ENCODE measurements at regions not wholly inside any gene's neighbourhood (a gene's known extent, or its start where the extent isn't known, plus 50 kb on each side); places are given as distances from the start of the nearest gene placed in this dataset.

DNA sequence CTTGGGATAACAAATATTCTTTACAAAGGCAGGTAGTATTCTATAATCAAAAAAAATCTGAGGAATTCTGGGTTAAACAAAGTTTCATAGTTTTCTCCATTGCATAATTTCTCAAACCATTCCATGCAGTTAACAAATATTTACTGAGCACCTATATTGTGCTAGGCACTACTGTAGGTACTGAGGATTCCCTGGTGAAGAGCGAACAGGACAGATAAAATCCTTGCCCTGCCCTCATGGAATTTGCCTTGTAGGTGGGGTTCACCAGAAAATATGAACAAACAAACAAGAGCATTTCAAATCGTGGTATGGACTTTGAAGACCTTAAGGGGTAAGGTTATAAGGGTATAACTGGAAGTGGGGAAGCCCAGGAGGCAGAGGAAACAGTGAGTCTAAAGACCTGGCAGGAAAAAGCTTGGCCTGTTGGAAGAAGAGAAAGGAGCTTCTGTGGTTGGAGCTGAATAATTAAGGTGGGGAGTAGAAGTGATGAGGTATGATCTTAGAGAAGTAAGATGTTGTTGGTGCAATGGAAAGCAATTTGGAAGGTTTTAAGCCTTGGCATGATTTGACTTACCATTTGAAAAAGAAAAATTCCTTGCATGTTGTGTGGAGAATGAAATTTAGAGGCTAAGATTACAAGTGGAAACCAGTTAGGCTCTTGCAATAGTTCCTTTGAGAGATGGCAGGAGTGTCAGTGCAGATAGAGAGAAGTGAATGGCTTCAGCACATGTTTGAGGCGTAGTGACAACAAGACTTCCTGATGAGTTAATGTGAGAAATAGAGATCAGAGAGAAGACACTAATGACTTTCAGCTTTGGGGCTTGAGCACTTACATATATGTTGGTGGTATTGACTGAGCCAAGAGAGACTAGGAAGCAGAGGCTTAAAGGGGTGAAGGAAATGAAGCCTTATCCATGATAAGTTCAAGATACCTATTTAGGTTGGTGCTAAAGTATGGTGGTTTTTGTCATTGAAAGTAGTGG is 55.7 kb upstream of the PICALM start:
- Histone ChIP-seq H4K20me1 (ENCODE audit: insufficient read depth) (no peaks in the 10 kb centered on the region), H3F3A (ENCODE audit: insufficient read depth) (no peaks in the 10 kb centered on the region), H3K9me3 (ENCODE audit: low read depth) (no peaks in the 10 kb centered on the region), H3K9me2 (ENCODE audit: insufficient read depth) (no peaks in the 10 kb centered on the region), H3K36me3 (ENCODE audit: low read depth) (no peaks in the 10 kb centered on the region), H2AFZ (no peak overlapping the region; the same call in 1 of the 2 replicates), H3K27ac (no peak overlapping the region), H3K9ac (no peak overlapping the region), H3K4me2 (ENCODE audit: unreplicated experiment) (no peak overlapping the region), H3K27me3 (replicated peaks; ENCODE audit: insufficient read depth) (no peaks in the 10 kb centered on the region), H3K79me2 (ENCODE audit: insufficient read depth) (no peaks in the 10 kb centered on the region), H3K4me1 (ENCODE audit: insufficient read depth) (no peaks in the 10 kb centered on the region), H3K4me3 (no peak overlapping the region)
- WGBS, 2 experiments (ENCODE audit: low coverage in 1 of 2, low lambda C conversion rate in 2 of 2, missing lambda C conversion rate in 2 of 2), result 77 to 87% methylated on average over 3 of the region's 3 CpGs
- DNase-seq, result no peak
- no peak for TF ChIP-seq EZH2phosphoT487 (IDR thresholded peaks at IDR 0.05; ENCODE audit: insufficient read depth, low read depth)
- TF ChIP-seq EZH2 (IDR thresholded peaks at IDR 0.05; ENCODE audit: insufficient read depth, poor library complexity, severe bottlenecking), result no peak
- in situ Hi-C loops (cut with MboI), result no loop called here

DNA sequence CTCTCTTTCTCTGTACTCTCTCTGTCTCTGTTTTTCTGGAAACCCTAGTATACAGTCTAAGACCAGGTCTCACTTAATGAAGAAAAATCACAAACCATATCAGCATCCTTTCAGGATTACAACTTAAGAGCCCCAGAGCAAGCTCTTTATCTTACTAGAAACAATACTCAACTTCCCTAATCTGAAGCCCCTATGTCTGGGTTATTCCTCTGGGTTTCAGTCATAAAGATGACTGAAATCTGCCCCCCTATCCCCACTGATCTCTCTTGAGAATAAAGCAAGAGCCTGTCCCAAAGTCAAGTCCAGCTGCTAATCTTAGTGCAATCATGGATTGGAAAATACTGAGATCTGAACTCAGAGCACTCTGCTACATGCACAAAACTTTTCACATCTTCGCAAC is 53.9 kb upstream of the PICALM start:
- DNase-seq, result no peak
- no peak overlapping the region for H3K9ac ChIP-seq
- peaks cover 4% of the 10 kb centered on the region for H3K4me1 ChIP-seq (ENCODE audit: insufficient read depth)
- no peak overlapping the region for H3K27ac ChIP-seq
- no peaks in the 10 kb centered on the region for H3K79me2 ChIP-seq (ENCODE audit: insufficient read depth)
- H3K4me2 ChIP-seq (ENCODE audit: unreplicated experiment), result no peak overlapping the region
- H3F3A ChIP-seq (ENCODE audit: insufficient read depth), result no peaks in the 10 kb centered on the region
- no peak overlapping the region for H3K4me3 ChIP-seq
- no peak overlapping the region for H2AFZ ChIP-seq
- 100% methylated on average over 1 of the region's 1 CpG for WGBS, 2 experiments (ENCODE audit: low coverage in 1 of 2, low lambda C conversion rate in 2 of 2, missing lambda C conversion rate in 2 of 2)
- in situ Hi-C loops (cut with MboI), result no loop called here
- no peaks in the 10 kb centered on the region for H4K20me1 ChIP-seq (ENCODE audit: insufficient read depth)
- no peaks in the 10 kb centered on the region for H3K27me3 ChIP-seq (replicated peaks; ENCODE audit: insufficient read depth)
- no peak for TF ChIP-seq EZH2 (IDR thresholded peaks at IDR 0.05; ENCODE audit: insufficient read depth, poor library complexity, severe bottlenecking)
- no peak for TF ChIP-seq EZH2phosphoT487 (IDR thresholded peaks at IDR 0.05; ENCODE audit: insufficient read depth, low read depth)
- no peaks in the 10 kb centered on the region for H3K9me2 ChIP-seq (ENCODE audit: insufficient read depth)
- no peaks in the 10 kb centered on the region for H3K9me3 ChIP-seq (ENCODE audit: low read depth)
- H3K36me3 ChIP-seq (ENCODE audit: low read depth), result no peaks in the 10 kb centered on the region

DNA sequence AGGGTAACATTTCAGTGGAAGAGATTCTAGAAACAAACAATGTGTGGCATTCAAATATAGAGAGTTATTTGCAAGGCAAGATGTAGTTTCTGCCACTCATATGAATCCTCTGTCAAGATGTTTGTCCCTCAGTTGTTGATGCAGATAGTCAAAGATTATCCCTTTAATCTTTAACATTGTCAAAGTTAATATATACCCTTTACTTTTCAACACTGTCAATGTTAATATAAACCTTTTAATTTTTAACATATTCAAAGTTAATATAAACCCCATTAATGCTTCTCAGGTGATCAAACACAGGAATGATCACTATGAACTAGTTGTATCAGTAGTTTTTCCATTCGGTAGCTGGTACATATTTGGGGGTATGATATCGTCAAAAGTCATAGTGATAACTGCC is 51.9 kb upstream of the PICALM start:
- no peaks in the 10 kb centered on the region for H3K36me3 ChIP-seq (ENCODE audit: low read depth)
- no peaks in the 10 kb centered on the region for H4K20me1 ChIP-seq (ENCODE audit: insufficient read depth)
- 90 to 96% methylated on average over 2 of the region's 2 CpGs for WGBS, 2 experiments (ENCODE audit: low coverage in 1 of 2, low lambda C conversion rate in 2 of 2, missing lambda C conversion rate in 2 of 2)
- H3K27ac ChIP-seq, result no peak overlapping the region
- TF ChIP-seq EZH2 (IDR thresholded peaks at IDR 0.05; ENCODE audit: insufficient read depth, poor library complexity, severe bottlenecking) (no peak), EZH2phosphoT487 (IDR thresholded peaks at IDR 0.05; ENCODE audit: insufficient read depth, low read depth) (no peak)
- peaks cover 24% of the 10 kb centered on the region for H3K4me1 ChIP-seq (ENCODE audit: insufficient read depth)
- H3K4me3 ChIP-seq, result no peak overlapping the region
- H3K79me2 ChIP-seq (ENCODE audit: insufficient read depth), result no peaks in the 10 kb centered on the region
- peaks cover 16% of the 10 kb centered on the region for H3F3A ChIP-seq (ENCODE audit: insufficient read depth)
- no peak for DNase-seq
- no peaks in the 10 kb centered on the region for H3K9me2 ChIP-seq (ENCODE audit: insufficient read depth)
- in situ Hi-C loops (cut with MboI), result no loop called here
- H3K4me2 ChIP-seq (ENCODE audit: unreplicated experiment), result no peak overlapping the region
- H2AFZ ChIP-seq, result no peak overlapping the region
- H3K9me3 ChIP-seq (ENCODE audit: low read depth), result no peaks in the 10 kb centered on the region
- H3K27me3 ChIP-seq (replicated peaks; ENCODE audit: insufficient read depth), result no peaks in the 10 kb centered on the region
- no peak overlapping the region for H3K9ac ChIP-seq

DNA sequence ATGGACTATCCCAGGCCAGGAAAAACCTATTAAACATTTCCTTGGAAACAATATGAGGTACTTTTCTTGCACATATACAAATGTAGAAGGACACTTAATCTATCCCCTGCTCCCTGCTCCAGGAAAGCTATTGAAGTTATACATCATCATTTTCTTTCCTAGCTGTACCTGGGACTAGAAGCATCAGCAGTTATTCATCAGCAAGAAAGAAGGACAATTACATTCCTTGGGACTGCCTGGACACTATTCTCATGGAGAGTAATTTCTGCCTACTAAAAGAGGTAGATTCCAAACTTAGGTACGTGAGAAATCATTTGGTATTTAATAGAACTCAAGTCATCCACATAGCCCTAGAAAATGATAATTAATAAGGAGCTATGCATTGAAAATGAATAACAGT is 51.0 kb upstream of the PICALM start:
- no peak overlapping the region for H3K4me2 ChIP-seq (ENCODE audit: unreplicated experiment)
- no peaks in the 10 kb centered on the region for H3K36me3 ChIP-seq (ENCODE audit: low read depth)
- 100% methylated on average over 1 of the region's 1 CpG for WGBS, 2 experiments (ENCODE audit: low coverage in 1 of 2, low lambda C conversion rate in 2 of 2, missing lambda C conversion rate in 2 of 2)
- H3F3A ChIP-seq (ENCODE audit: insufficient read depth), result peaks cover 26% of the 10 kb centered on the region
- DNase-seq, result no peak
- no peaks in the 10 kb centered on the region for H3K79me2 ChIP-seq (ENCODE audit: insufficient read depth)
- no peaks in the 10 kb centered on the region for H4K20me1 ChIP-seq (ENCODE audit: insufficient read depth)
- H2AFZ ChIP-seq, result no peak overlapping the region
- no peak overlapping the region for H3K4me3 ChIP-seq
- H3K9me2 ChIP-seq (ENCODE audit: insufficient read depth), result no peaks in the 10 kb centered on the region
- TF ChIP-seq EZH2 (IDR thresholded peaks at IDR 0.05; ENCODE audit: insufficient read depth, poor library complexity, severe bottlenecking) (no peak), EZH2phosphoT487 (IDR thresholded peaks at IDR 0.05; ENCODE audit: insufficient read depth, low read depth) (no peak)
- peaks cover 33% of the 10 kb centered on the region for H3K4me1 ChIP-seq (ENCODE audit: insufficient read depth)
- in situ Hi-C loops (cut with MboI), result no loop called here
- no peak overlapping the region for H3K9ac ChIP-seq
- no peaks in the 10 kb centered on the region for H3K27me3 ChIP-seq (replicated peaks; ENCODE audit: insufficient read depth)
- H3K27ac ChIP-seq, result no peak overlapping the region
- H3K9me3 ChIP-seq (ENCODE audit: low read depth), result no peaks in the 10 kb centered on the region
